PC-9 (cell line): ENCODE measurements at regions not wholly inside any gene's neighbourhood (a gene's known extent, or its start where the extent isn't known, plus 50 kb on each side); places are given as distances from the start of the nearest gene placed in this dataset.
A peak's percentile ranks its signal among the peaks of the same experiment; 100 is the strongest.

Source experiments
- BruUV-seq: library from RNA; stranded (reverse); fragments of 400-500 nt; replicated peaks from 2 replicates; lab custom pipeline; 2021; lab: Mats Ljungman, UMichigan
- CTCF ChIA-PET: fragments of 300-600 bp; sonication (Branson Sonifier 250); formaldehyde crosslinking; loops from one replicate; lab custom pipeline; 2022; ENCODE audit warnings: antibody characterized with exemption; lab: Charles Lee
- POLR2A ChIA-PET: fragments of 300-600 bp; sonication (Branson Sonifier 250); formaldehyde crosslinking; loops from one replicate; lab custom pipeline; 2022; ENCODE audit warnings: antibody characterized with exemption; ENCODE audit not compliant: unreplicated experiment; lab: Charles Lee
- DNase-seq, 2 experiments: peaks; one replicate each; pipeline versions ENCODE4 v3.0.0 to v3.0.0-alpha.2; 2015 to 2022; ENCODE audit warnings: mixed read lengths in 1 of 2
- H2AFZ ChIP-seq: fragments of 200-600 bp; sonication (generic); 2 replicates; pipeline ENCODE4 v1.8.1; 2017; ENCODE audit warnings: antibody characterized with exemption
- H3F3A ChIP-seq: fragments of 200-600 bp; sonication (generic); 2 replicates; pipeline ENCODE4 v1.8.1; 2017; ENCODE audit warnings: antibody characterized with exemption, mild to moderate bottlenecking, low read depth; ENCODE audit not compliant: insufficient read depth
- H3K27ac ChIP-seq: fragments of 200-600 bp; sonication (generic); 2 replicates; pipeline ENCODE4 v1.6.1; 2016; ENCODE audit warnings: mixed run types
- H3K27me3 ChIP-seq: fragments of 200-600 bp; sonication (generic); 2 replicates; pipeline ENCODE4 v1.6.1; 2016; ENCODE audit warnings: low read depth, mixed run types; ENCODE audit not compliant: insufficient read depth
- H3K36me3 ChIP-seq: fragments of 200-600 bp; sonication (generic); 2 replicates; pipeline ENCODE4 v1.6.1; 2016; ENCODE audit warnings: low read depth, mixed run types
- H3K4me1 ChIP-seq: fragments of 200-600 bp; sonication (generic); replicated peaks from 2 replicates; pipeline ENCODE4 v1.6.1; 2016; ENCODE audit warnings: mixed run types; ENCODE audit not compliant: insufficient read depth
- H3K4me2 ChIP-seq: fragments of 200-600 bp; sonication (generic); 2 replicates; pipeline ENCODE4 v1.6.1; 2017; ENCODE audit warnings: mixed run types
- H3K4me3 ChIP-seq: fragments of 200-600 bp; sonication (generic); 2 replicates; pipeline ENCODE4 v1.6.1; 2016; ENCODE audit warnings: mixed run types
- H3K79me2 ChIP-seq: fragments of 200-600 bp; sonication (generic); 2 replicates; pipeline ENCODE4 v1.6.1; 2017; ENCODE audit warnings: low read depth, mixed run types
- H3K9me2 ChIP-seq: fragments of 200-600 bp; sonication (generic); 2 replicates; pipeline ENCODE4 v1.8.1; 2017; ENCODE audit warnings: mild to moderate bottlenecking; ENCODE audit not compliant: insufficient read depth
- H3K9me3 ChIP-seq: fragments of 200-600 bp; sonication (generic); 2 replicates; pipeline ENCODE4 v1.8.1; 2016; ENCODE audit warnings: low read depth; ENCODE audit not compliant: insufficient read depth
- H4K20me1 ChIP-seq: fragments of 200-600 bp; sonication (generic); 2 replicates; pipeline ENCODE4 v1.8.1; 2017; ENCODE audit not compliant: insufficient read depth
- CTCF ChIP-seq: fragments of 200-600 bp; sonication (generic); conservative IDR thresholded peaks from 2 replicates; pipeline ENCODE4 v1.6.1; 2017; ENCODE audit warnings: mixed run types, antibody characterized with exemption, mild to moderate bottlenecking, moderate library complexity
- EZH2 ChIP-seq: fragments of 200-600 bp; sonication (generic); IDR thresholded peaks from 2 replicates; pipeline ENCODE4 v1.8.0; 2017; ENCODE audit warnings: antibody characterized with exemption, low read depth
- intact Hi-C: fragments of 100-400 bp; cut with micrococcal nuclease; formaldehyde crosslinking; loops from one replicate; pipeline ENCODE4 v1.10.0; 2022; ENCODE audit not compliant: unreplicated experiment

GRCh38 chr2:9135822-9136558 lies 70.6 kb upstream of the ASAP2 start:
- POLR2A ChIA-PET = no interaction called here
- Histone ChIP-seq H3K36me3 (no peaks in the 10 kb centered on the region), H4K20me1 (no peaks in the 10 kb centered on the region)

GRCh38 chr2:9127316-9127715 lies 79.3 kb upstream of the ASAP2 start:
- no peak overlapping the region for H2AFZ ChIP-seq
- H3F3A ChIP-seq = no peaks in the 10 kb centered on the region
- DNase-seq = peak in 1 of 2 experiments; percentile 25
- H4K20me1 ChIP-seq = no peaks in the 10 kb centered on the region
- intact Hi-C loops = no loop called here
- no peak overlapping the region for H3K27ac ChIP-seq
- BruUV-seq = no TSS peak
- no peaks in the 10 kb centered on the region for H3K4me1 ChIP-seq
- no peak for TF ChIP-seq EZH2
- no peaks in the 10 kb centered on the region for H3K36me3 ChIP-seq
- H3K27me3 ChIP-seq = no peaks in the 10 kb centered on the region
- no peak overlapping the region for H3K4me3 ChIP-seq
- H3K79me2 ChIP-seq = no peaks in the 10 kb centered on the region
- ChIA-PET CTCF (no interaction called here), POLR2A (no interaction called here)
- H3K9me2 ChIP-seq = no peaks in the 10 kb centered on the region
- no peak overlapping the region for H3K4me2 ChIP-seq
- no peaks in the 10 kb centered on the region for H3K9me3 ChIP-seq

More at GRCh38 chr2:9135822-9136558, 70.6 kb upstream of the ASAP2 start:
- no peak overlapping the region for H3K4me3 ChIP-seq
- no peaks in the 10 kb centered on the region for H3K9me2 ChIP-seq
- H3K4me1 ChIP-seq = peaks cover 4% of the 10 kb centered on the region; the same call in 1 of the 2 replicates
- CTCF ChIA-PET = no interaction called here
- BruUV-seq = no TSS peak
- no peak for TF ChIP-seq EZH2
- no peak for TF ChIP-seq CTCF
- no peak overlapping the region for H3K27ac ChIP-seq
- no peak overlapping the region for H2AFZ ChIP-seq
- H3K79me2 ChIP-seq = no peaks in the 10 kb centered on the region
- intact Hi-C loops = loop anchor here (10.0 kb wide), 1 partner anchor 451 kb away; the partner anchor contains the start of gene ID2
- H3K9me3 ChIP-seq = no peaks in the 10 kb centered on the region
- H3K27me3 ChIP-seq = no peaks in the 10 kb centered on the region
- H3F3A ChIP-seq = peaks cover 10% of the 10 kb centered on the region; the same call in 1 of the 2 replicates
- no peak for DNase-seq
- no peak overlapping the region for H3K4me2 ChIP-seq

GRCh38 chr2:9126540-9126939 lies 80.1 kb upstream of the ASAP2 start:
- Histone ChIP-seq H4K20me1 (no peaks in the 10 kb centered on the region), H3K79me2 (no peaks in the 10 kb centered on the region), H3K4me2 (no peak overlapping the region), H2AFZ (no peak overlapping the region), H3K4me1 (no peaks in the 10 kb centered on the region), H3K36me3 (no peaks in the 10 kb centered on the region), H3F3A (no peaks in the 10 kb centered on the region), H3K4me3 (no peak overlapping the region), H3K9me2 (no peaks in the 10 kb centered on the region), H3K27me3 (no peaks in the 10 kb centered on the region), H3K9me3 (no peaks in the 10 kb centered on the region), H3K27ac (no peak overlapping the region)
- intact Hi-C loops = no loop called here
- POLR2A ChIA-PET = no interaction called here
- CTCF ChIA-PET = interaction anchor here (0.6 kb wide), 1 partner anchor 171 kb away, joined by 3 read pairs; no protein-coding TSS in a partner anchor
- TF ChIP-seq CTCF (no peak), EZH2 (no peak)
- no TSS peak for BruUV-seq
- peak in 1 of 2 experiments; percentile 33 for DNase-seq
